Heart left ventricle (tissue), 13 donors: ENCODE measurements at regions not wholly inside any gene's neighbourhood (a gene's known extent, or its start where the extent isn't known, plus 50 kb on each side); places are given as distances from the start of the nearest gene placed in this dataset.
A peak's percentile ranks its signal among the peaks of the same experiment; 100 is the strongest.
"Not testable (repeated sequence)": the region's sequence is repeated elsewhere in the genome, so short reads cannot be mapped to it uniquely, and the experiment has no call there.

Source experiments
- CTCF ChIP-seq, 12 donors: fragments of 200-600 bp; sonication (generic) in 4 of 12; IDR thresholded peaks; one replicate each; pipeline versions ENCODE4 v1.5.0 to v1.8.0; 2018 to 2022; ENCODE audit warnings: antibody characterized with exemption in 12 of 12, mild to moderate bottlenecking in 5 of 12
- POLR2A ChIP-seq, 2 donors: fragments of 450-650 bp; IDR thresholded peaks; one replicate each; pipeline ENCODE4 v1.6.1; 2017; ENCODE audit warnings: antibody characterized with exemption in 2 of 2, mild to moderate bottlenecking in 2 of 2, moderate library complexity in 2 of 2
- donor health status: ischemic (EF 13 %, LVEDD 7.1; RV severe dilation, severe dysfunction).
- donor health status: DM: no; HTN: yes; CAD: no.
- donor health status: DM: no; HTN: no; CAD: no.
- donor health status: ischemic (EF 25% LVEDD 6.9; RV normal size, moderate dysfunction).
- donor health status: ischemic (EF 25% LVEDD 5.7; RV mildly dilated, moderate dysfunction).
- donor health status: ischemic (EF 35%, LVEDD 5.7; RV mildly dilated, moderate dysfunction).
- donor health status: nonischemic (EF 11% LVEDD 7.7; RV severe dilation, severe dysfunction).
- donor health status: DM: yes; HTN: yes; CAD: no.
- donor health status: PGD.
- donor health status: ischemic (EF 29% LVEDD 5.4; RV normal size, mild dysfunction).
- donor health status: nonischemic (EF 23%, LVEDD 6.1; RV moderate dilation, normal function).

- not testable (repeated sequence) for TF ChIP-seq POLR2A (IDR thresholded peaks at IDR 0.05)
- peak in 1 of 12 donors; percentile 3 for TF ChIP-seq CTCF (IDR thresholded peaks at IDR 0.05)
Observed at GRCh38 chr9:62802719-62803079, 1612.9 kb downstream of the SPATA31A7 start.
